ENCODE measurements at regions not wholly inside any gene's neighbourhood (a gene's known extent, or its start where the extent isn't known, plus 50 kb on each side); places are given as distances from the start of the nearest gene placed in this dataset.

DNA sequence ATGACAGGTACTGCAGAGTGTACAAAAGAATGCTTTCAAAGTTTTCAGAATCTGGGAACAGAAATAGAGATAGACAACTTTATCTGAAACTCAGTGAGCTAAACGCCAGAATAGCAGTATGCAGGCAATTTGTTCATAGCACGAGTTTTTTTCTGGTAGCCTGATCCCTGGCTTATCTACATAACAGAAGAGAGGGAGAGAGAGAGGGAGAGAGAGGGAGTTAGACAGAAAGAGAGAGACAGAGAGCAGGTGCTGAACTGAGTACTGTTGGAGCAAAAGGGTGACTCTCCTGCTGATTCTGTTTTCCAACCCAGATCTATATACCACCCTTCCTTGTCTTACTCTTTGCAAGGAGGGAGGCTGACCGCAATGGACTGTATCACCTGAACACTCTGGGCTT is 388.0 kb upstream of the CA10 start:
- Histone ChIP-seq H3K4me3 (no peak overlapping the region), H3K79me2 (replicated peaks; ENCODE audit: insufficient read depth) (no peaks in the 10 kb centered on the region), H3K4me2 (no peak overlapping the region), H3K27ac (ENCODE audit: low read depth) (no peak overlapping the region), H4K20me1 (replicated peaks; ENCODE audit: insufficient read depth) (no peaks in the 10 kb centered on the region), H3K9me2 (ENCODE audit: insufficient read depth) (0 out of 2 replicates have a peak, but pooled peaks cover 3% of the 10 kb centered on the region), H3K36me3 (ENCODE audit: insufficient read depth) (no peaks in the 10 kb centered on the region; the same call in 1 of the 2 replicates), H2AFZ (no peak overlapping the region), H3K4me1 (ENCODE audit: insufficient read depth) (no peaks in the 10 kb centered on the region), H3K27me3 (ENCODE audit: insufficient read depth) (no peaks in the 10 kb centered on the region), H3F3A (replicated peaks; ENCODE audit: low read depth) (no peaks in the 10 kb centered on the region)
- H3K36me3 Mint-ChIP-seq (ENCODE audit: low read depth), result no peaks in the 10 kb centered on the region
- no peak overlapping the region for H3K27ac Mint-ChIP-seq
- DNase-seq (ENCODE audit: low spot score) (peak; percentile 9), ATAC-seq (peak; percentile 59)
- H3K4me3 Mint-ChIP-seq, result no peak overlapping the region
- no peak for TF ChIP-seq JUNB (IDR thresholded peaks at IDR 0.05; ENCODE audit: unreplicated experiment)
- TF ChIP-seq ZNF331 (CRISPR knock-in tag; IDR thresholded peaks at IDR 0.05; ENCODE audit: low read depth), result no peak
- no peak for TF ChIP-seq STAT1 (IDR thresholded peaks at IDR 0.05; ENCODE audit: unreplicated experiment)
- TF ChIP-seq NANOG (IDR thresholded peaks at IDR 0.05; ENCODE audit: borderline replicate concordance), result no peak
- TF ChIP-seq EZH2phosphoT487 (IDR thresholded peaks at IDR 0.05; ENCODE audit: unreplicated experiment), result no peak
- no peak for TF ChIP-seq POLR2AphosphoS5 (IDR thresholded peaks at IDR 0.05; ENCODE audit: low read depth)
- no peak for TF ChIP-seq EZH2 (IDR thresholded peaks at IDR 0.05; ENCODE audit: low read depth, unreplicated experiment)
- peaks cover 3% of the 10 kb centered on the region; the same call in 2 of the 3 replicates for H3K9me3 Mint-ChIP-seq
- peaks cover 3% of the 10 kb centered on the region for H3K4me1 Mint-ChIP-seq
- no peaks in the 10 kb centered on the region for H3K27me3 Mint-ChIP-seq (ENCODE audit: insufficient read depth, low read depth, poor library complexity)

DNA sequence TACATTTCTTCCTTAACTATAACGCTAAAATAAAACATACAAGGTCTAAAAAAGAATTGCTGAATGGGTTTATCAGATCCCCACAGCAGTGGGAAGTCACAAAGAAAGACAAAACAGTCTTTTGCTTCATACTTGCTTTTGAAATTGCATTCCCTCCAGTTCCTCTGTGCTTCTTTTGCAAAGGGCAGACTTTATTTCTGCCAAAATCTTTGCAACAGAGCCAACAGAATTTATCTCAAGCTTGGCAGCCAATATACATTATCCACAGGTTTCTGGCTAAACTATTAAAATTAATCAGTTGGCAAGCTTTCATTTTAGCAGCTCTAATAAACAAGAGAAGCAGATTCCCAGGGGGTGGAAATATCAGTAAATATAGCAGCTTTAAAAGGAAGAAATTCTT is 378.9 kb upstream of the CA10 start:
- Mint-ChIP-seq H3K27ac (no peak overlapping the region), H3K9me3 (no peaks in the 10 kb centered on the region; the same call in 1 of the 3 replicates), H3K4me1 (no peaks in the 10 kb centered on the region), H3K27me3 (ENCODE audit: insufficient read depth, low read depth, poor library complexity) (no peaks in the 10 kb centered on the region), H3K4me3 (no peak overlapping the region), H3K36me3 (ENCODE audit: low read depth) (no peaks in the 10 kb centered on the region)
- TF ChIP-seq EZH2 (IDR thresholded peaks at IDR 0.05; ENCODE audit: low read depth, unreplicated experiment) (no peak), CREB1 (CRISPR knock-in tag; IDR thresholded peaks at IDR 0.05; ENCODE audit: low read depth) (no peak), POLR2AphosphoS5 (IDR thresholded peaks at IDR 0.05; ENCODE audit: low read depth) (no peak)
- TF ChIP-seq, protein P1, sequence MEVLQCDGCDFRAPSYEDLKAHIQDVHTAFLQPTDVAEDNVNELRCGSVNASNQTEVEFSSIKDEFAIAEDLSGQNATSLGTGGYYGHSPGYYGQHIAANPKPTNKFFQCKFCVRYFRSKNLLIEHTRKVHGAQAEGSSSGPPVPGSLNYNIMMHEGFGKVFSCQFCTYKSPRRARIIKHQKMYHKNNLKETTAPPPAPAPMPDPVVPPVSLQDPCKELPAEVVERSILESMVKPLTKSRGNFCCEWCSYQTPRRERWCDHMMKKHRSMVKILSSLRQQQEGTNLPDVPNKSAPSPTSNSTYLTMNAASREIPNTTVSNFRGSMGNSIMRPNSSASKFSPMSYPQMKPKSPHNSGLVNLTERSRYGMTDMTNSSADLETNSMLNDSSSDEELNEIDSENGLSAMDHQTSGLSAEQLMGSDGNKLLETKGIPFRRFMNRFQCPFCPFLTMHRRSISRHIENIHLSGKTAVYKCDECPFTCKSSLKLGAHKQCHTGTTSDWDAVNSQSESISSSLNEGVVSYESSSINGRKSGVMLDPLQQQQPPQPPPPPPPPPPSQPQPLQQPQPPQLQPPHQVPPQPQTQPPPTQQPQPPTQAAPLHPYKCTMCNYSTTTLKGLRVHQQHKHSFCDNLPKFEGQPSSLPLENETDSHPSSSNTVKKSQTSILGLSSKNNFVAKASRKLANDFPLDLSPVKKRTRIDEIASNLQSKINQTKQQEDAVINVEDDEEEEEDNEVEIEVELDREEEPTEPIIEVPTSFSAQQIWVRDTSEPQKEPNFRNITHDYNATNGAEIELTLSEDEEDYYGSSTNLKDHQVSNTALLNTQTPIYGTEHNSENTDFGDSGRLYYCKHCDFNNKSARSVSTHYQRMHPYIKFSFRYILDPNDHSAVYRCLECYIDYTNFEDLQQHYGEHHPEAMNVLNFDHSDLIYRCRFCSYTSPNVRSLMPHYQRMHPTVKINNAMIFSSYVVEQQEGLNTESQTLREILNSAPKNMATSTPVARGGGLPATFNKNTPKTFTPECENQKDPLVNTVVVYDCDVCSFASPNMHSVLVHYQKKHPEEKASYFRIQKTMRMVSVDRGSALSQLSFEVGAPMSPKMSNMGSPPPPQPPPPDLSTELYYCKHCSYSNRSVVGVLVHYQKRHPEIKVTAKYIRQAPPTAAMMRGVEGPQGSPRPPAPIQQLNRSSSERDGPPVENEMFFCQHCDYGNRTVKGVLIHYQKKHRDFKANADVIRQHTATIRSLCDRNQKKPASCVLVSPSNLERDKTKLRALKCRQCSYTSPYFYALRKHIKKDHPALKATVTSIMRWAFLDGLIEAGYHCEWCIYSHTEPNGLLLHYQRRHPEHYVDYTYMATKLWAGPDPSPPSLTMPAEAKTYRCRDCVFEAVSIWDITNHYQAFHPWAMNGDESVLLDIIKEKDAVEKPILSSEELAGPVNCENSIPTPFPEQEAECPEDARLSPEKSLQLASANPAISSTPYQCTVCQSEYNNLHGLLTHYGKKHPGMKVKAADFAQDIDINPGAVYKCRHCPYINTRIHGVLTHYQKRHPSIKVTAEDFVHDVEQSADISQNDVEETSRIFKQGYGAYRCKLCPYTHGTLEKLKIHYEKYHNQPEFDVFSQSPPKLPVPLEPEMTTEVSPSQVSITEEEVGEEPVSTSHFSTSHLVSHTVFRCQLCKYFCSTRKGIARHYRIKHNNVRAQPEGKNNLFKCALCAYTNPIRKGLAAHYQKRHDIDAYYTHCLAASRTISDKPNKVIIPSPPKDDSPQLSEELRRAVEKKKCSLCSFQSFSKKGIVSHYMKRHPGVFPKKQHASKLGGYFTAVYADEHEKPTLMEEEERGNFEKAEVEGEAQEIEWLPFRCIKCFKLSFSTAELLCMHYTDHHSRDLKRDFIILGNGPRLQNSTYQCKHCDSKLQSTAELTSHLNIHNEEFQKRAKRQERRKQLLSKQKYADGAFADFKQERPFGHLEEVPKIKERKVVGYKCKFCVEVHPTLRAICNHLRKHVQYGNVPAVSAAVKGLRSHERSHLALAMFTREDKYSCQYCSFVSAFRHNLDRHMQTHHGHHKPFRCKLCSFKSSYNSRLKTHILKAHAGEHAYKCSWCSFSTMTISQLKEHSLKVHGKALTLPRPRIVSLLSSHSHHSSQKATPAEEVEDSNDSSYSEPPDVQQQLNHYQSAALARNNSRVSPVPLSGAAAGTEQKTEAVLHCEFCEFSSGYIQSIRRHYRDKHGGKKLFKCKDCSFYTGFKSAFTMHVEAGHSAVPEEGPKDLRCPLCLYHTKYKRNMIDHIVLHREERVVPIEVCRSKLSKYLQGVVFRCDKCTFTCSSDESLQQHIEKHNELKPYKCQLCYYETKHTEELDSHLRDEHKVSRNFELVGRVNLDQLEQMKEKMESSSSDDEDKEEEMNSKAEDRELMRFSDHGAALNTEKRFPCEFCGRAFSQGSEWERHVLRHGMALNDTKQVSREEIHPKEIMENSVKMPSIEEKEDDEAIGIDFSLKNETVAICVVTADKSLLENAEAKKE (CRISPR knock-in tag; IDR thresholded peaks at IDR 0.05), result no peak
- TF ChIP-seq, protein P2, sequence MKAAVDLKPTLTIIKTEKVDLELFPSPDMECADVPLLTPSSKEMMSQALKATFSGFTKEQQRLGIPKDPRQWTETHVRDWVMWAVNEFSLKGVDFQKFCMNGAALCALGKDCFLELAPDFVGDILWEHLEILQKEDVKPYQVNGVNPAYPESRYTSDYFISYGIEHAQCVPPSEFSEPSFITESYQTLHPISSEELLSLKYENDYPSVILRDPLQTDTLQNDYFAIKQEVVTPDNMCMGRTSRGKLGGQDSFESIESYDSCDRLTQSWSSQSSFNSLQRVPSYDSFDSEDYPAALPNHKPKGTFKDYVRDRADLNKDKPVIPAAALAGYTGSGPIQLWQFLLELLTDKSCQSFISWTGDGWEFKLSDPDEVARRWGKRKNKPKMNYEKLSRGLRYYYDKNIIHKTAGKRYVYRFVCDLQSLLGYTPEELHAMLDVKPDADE (IDR thresholded peaks at IDR 0.05), result no peak
- ATAC-seq (no peak), DNase-seq (ENCODE audit: low spot score) (no peak)
- no peak overlapping the region for H3K4me2 ChIP-seq
- no peaks in the 10 kb centered on the region for H3K79me2 ChIP-seq (replicated peaks; ENCODE audit: insufficient read depth)
- H4K20me1 ChIP-seq (replicated peaks; ENCODE audit: insufficient read depth), result no peaks in the 10 kb centered on the region
- H3K27me3 ChIP-seq (ENCODE audit: insufficient read depth), result no peaks in the 10 kb centered on the region
- H3F3A ChIP-seq (replicated peaks; ENCODE audit: low read depth), result no peaks in the 10 kb centered on the region
- no peaks in the 10 kb centered on the region for H3K36me3 ChIP-seq (ENCODE audit: insufficient read depth)
- H3K4me3 ChIP-seq, result no peak overlapping the region
- no peaks in the 10 kb centered on the region for H3K9me2 ChIP-seq (ENCODE audit: insufficient read depth)
- no peaks in the 10 kb centered on the region for H3K4me1 ChIP-seq (ENCODE audit: insufficient read depth)
- H3K27ac ChIP-seq (ENCODE audit: low read depth), result no peak overlapping the region
- H2AFZ ChIP-seq, result peak overlapping the region; percentile 50; the same call in 1 of the 2 replicates

All from GM23338 (cell line).